Hematopoietic multipotent progenitor cell treated with erythropoietin and hydrocortisone succinate and interleukin-3 and kit ligand, for 6 days (in vitro differentiated cells): ENCODE measurements at regions not wholly inside any gene's neighbourhood (a gene's known extent, or its start where the extent isn't known, plus 50 kb on each side); places are given as distances from the start of the nearest gene placed in this dataset.

Experiments
- DNase-seq: peaks from one replicate; pipeline ENCODE4 v3.0.0-alpha.2; 2015

GRCh38 chr14:76948213-76948947 is 80.1 kb downstream of the IRF2BPL start:
- DNase-seq = no peak

GRCh38 chr14:76947838-76948184 is 80.7 kb downstream of the IRF2BPL start:
- no peak for DNase-seq

GRCh38 chr14:76947078-76947837 is 81.2 kb downstream of the IRF2BPL start:
- DNase-seq = peak; percentile 91

- no peak for DNase-seq
These were observed 81.8 kb downstream of the IRF2BPL start for GRCh38 chr14:76946753-76947077.

- no peak for DNase-seq
These were observed 85.4 kb downstream of the IRF2BPL start for GRCh38 chr14:76943072-76943471.

- no peak for DNase-seq
These were observed 86.3 kb downstream of the IRF2BPL start for GRCh38 chr14:76941946-76942805.

- no peak for DNase-seq
These were observed 87.0 kb downstream of the IRF2BPL start for GRCh38 chr14:76941544-76941943.

- no peak for DNase-seq
These were observed 88.3 kb downstream of the IRF2BPL start for GRCh38 chr14:76940021-76940760.

GRCh38 chr14:76939015-76939742 is 89.3 kb downstream of the IRF2BPL start:
- no peak for DNase-seq

- DNase-seq = no peak
These were observed 90.4 kb downstream of the IRF2BPL start for GRCh38 chr14:76938092-76938500.

- peak; percentile 35 for DNase-seq
These were observed 91.1 kb downstream of the IRF2BPL start for GRCh38 chr14:76937181-76938091.

GRCh38 chr14:76936483-76936882 is 92.0 kb downstream of the IRF2BPL start:
- DNase-seq = no peak

- DNase-seq = no peak
These were observed 95.0 kb downstream of the IRF2BPL start for GRCh38 chr14:76933515-76933914.

- no peak for DNase-seq
These were observed 96.7 kb downstream of the IRF2BPL start for GRCh38 chr14:76931631-76932402.

GRCh38 chr14:76930549-76930948 is 98.0 kb downstream of the IRF2BPL start:
- no peak for DNase-seq

- peak; percentile 72 for DNase-seq
These were observed 98.6 kb downstream of the IRF2BPL start for GRCh38 chr14:76929927-76930326.

GRCh38 chr14:76927971-76928700 is 100.4 kb downstream of the IRF2BPL start:
- no peak for DNase-seq

- peak; percentile 54 for DNase-seq
These were observed 100.5 kb downstream of the LRRC74A start for GRCh38 chr14:76926521-76927251.

GRCh38 chr14:76925097-76925441 is 98.9 kb downstream of the LRRC74A start:
- DNase-seq = no peak
